H1 (cell line): ENCODE measurements at regions not wholly inside any gene's neighbourhood (a gene's known extent, or its start where the extent isn't known, plus 50 kb on each side); places are given as distances from the start of the nearest gene placed in this dataset.

Experiments used
- CTCF ChIP-seq, 3 experiments: IDR thresholded peaks; 1 replicate in 2 of 3; 2 replicates in 1 of 3; pipeline versions ENCODE4 v1.5.1 to v1.6.1; 2011; ENCODE audit warnings: low read length in 3 of 3, mild to moderate bottlenecking in 3 of 3, inconsistent platforms in 2 of 3, low read depth in 1 of 3, moderate library complexity in 1 of 3; ENCODE audit not compliant: insufficient read depth in 1 of 3; ENCODE audit errors: control extremely low read depth in 1 of 3
- EP300 ChIP-seq, 2 experiments: IDR thresholded peaks; 1 replicate in 1 of 2; 2 replicates in 1 of 2; pipeline ENCODE4 v1.6.1; 2011 to 2012; ENCODE audit warnings: low read depth in 2 of 2, low read length in 2 of 2, mild to moderate bottlenecking in 2 of 2, borderline replicate concordance in 1 of 2, inconsistent platforms in 1 of 2, moderate library complexity in 1 of 2
- GABPA ChIP-seq: IDR thresholded peaks from 2 replicates; pipeline ENCODE4 v1.6.1; 2011; ENCODE audit warnings: mild to moderate bottlenecking, low read length, moderate library complexity, borderline replicate concordance; ENCODE audit not compliant: insufficient read depth
- JUN ChIP-seq: IDR thresholded peaks from 2 replicates; pipeline ENCODE4 v1.6.1; 2011; ENCODE audit warnings: low read depth, mild to moderate bottlenecking, improper control_type of control experiment, low read length
- KDM1A ChIP-seq: fragments of 200-600, 300-600 bp; sonication (generic); IDR thresholded peaks from 2 replicates; pipeline ENCODE4 v1.7.1; 2016; ENCODE audit warnings: mild to moderate bottlenecking, low read length, borderline replicate concordance
- POLR2A ChIP-seq, 2 experiments: IDR thresholded peaks; 1 replicate in 1 of 2; 2 replicates in 1 of 2; pipeline ENCODE4 v1.6.1; 2011; ENCODE audit warnings: low read depth in 2 of 2, low read length in 2 of 2, mild to moderate bottlenecking in 2 of 2; ENCODE audit errors: control extremely low read depth in 1 of 2
- POLR2AphosphoS5 ChIP-seq: IDR thresholded peaks from 2 replicates; pipeline ENCODE4 v1.6.1; 2011; ENCODE audit warnings: low read depth, low read length
- RAD21 ChIP-seq, 2 experiments: IDR thresholded peaks in 1 of 2; conservative IDR thresholded peaks in 1 of 2; 2 replicates each; pipeline ENCODE4 v1.6.1; 2011; ENCODE audit warnings: low read depth in 2 of 2, low read length in 2 of 2, improper control_type of control experiment in 1 of 2, inconsistent platforms in 1 of 2, mild to moderate bottlenecking in 1 of 2, moderate library complexity in 1 of 2
- TEAD4 ChIP-seq: IDR thresholded peaks from 2 replicates; pipeline ENCODE4 v1.6.1; 2012; ENCODE audit warnings: low read depth, low read length, inconsistent platforms, mixed read lengths
- TF ChIP-seq, protein P1 (sequence below): IDR thresholded peaks from 2 replicates; pipeline ENCODE4 v1.6.1; 2011; ENCODE audit warnings: low read length, improper control_type of control experiment

- TF ChIP-seq POLR2AphosphoS5 (no peak), GABPA (no peak), POLR2A (IDR thresholded peaks at IDR 0.05; ENCODE audit: control extremely low read depth in 1 of 2, low read depth in 2 of 2, low read length in 2 of 2) (no peak), KDM1A (no peak), CTCF (IDR thresholded peaks at IDR 0.05; ENCODE audit: control extremely low read depth in 1 of 3, insufficient read depth in 1 of 3, low read depth in 1 of 3, low read length in 3 of 3) (no peak), EP300 (IDR thresholded peaks at IDR 0.05; ENCODE audit: borderline replicate concordance in 1 of 2, low read depth in 2 of 2, low read length in 2 of 2) (no peak), RAD21 (IDR thresholded peaks at IDR 0.05 in 1 of 2, conservative IDR thresholded peaks at IDR 0.05 in 1 of 2; ENCODE audit: low read depth in 2 of 2, low read length in 2 of 2) (no peak), JUN (no peak), TEAD4 (no peak)
- TF ChIP-seq, protein P1, sequence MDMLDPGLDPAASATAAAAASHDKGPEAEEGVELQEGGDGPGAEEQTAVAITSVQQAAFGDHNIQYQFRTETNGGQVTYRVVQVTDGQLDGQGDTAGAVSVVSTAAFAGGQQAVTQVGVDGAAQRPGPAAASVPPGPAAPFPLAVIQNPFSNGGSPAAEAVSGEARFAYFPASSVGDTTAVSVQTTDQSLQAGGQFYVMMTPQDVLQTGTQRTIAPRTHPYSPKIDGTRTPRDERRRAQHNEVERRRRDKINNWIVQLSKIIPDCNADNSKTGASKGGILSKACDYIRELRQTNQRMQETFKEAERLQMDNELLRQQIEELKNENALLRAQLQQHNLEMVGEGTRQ = no peak
Observed at GRCh38 chr20:48100483-48100882, 315.2 kb upstream of the SULF2 start.
